ENCODE measurements at regions not wholly inside any gene's neighbourhood (a gene's known extent, or its start where the extent isn't known, plus 50 kb on each side); places are given as distances from the start of the nearest gene placed in this dataset.
A peak's percentile ranks its signal among the peaks of the same experiment; 100 is the strongest.
"Not testable (repeated sequence)": the region's sequence is repeated elsewhere in the genome, so short reads cannot be mapped to it uniquely, and the experiment has no call there.

- no peaks in the 10 kb centered on the region for H3K4me1 ChIP-seq (replicated peaks)
- DNase-seq (ENCODE audit: low read depth in 1 of 2, low spot score in 2 of 2) = no peak
- H3K4me3 ChIP-seq = no peak overlapping the region
- H3K36me3 ChIP-seq = no peaks in the 10 kb centered on the region
- no peaks in the 10 kb centered on the region for H3K27me3 ChIP-seq (replicated peaks)
- H3K9me3 ChIP-seq (replicated peaks) = no peaks in the 10 kb centered on the region
- no peak overlapping the region for H3K27ac ChIP-seq
Measured at GRCh38 chr2:194452504-194452903, 1204.5 kb upstream of the SLC39A10 start.

DNA sequence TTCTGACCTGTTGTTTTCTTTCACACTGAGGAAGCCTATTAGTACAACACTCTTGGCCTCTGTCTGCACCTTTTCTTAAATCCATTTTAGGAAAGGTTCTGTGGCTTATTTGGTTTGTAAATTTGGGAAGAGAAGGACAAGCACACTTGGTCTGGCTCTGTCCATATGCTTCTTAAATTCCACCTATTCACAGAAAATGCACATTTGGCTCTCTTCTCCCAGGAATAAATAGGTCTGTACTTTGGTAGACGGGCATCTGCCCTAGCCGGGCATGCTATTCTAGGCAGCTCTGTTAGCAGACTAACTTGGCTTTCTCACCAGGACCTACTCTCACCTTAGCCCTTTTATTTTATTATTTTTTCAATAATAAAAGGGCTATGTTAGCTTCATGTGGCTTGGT lies 1211.8 kb upstream of the SLC39A10 start:
- DNase-seq (ENCODE audit: low read depth in 1 of 2, low spot score in 2 of 2) = no peak
- no peaks in the 10 kb centered on the region for H3K9me3 ChIP-seq (replicated peaks)
- no peaks in the 10 kb centered on the region for H3K27me3 ChIP-seq (replicated peaks)
- H3K4me1 ChIP-seq (replicated peaks) = no peaks in the 10 kb centered on the region
- H3K4me3 ChIP-seq = no peak overlapping the region
- no peak overlapping the region for H3K27ac ChIP-seq
- no peaks in the 10 kb centered on the region for H3K36me3 ChIP-seq

GRCh38 chr2:194443926-194444325 lies 1213.1 kb upstream of the SLC39A10 start:
- Histone ChIP-seq H3K27me3 (replicated peaks) (no peaks in the 10 kb centered on the region), H3K4me3 (no peak overlapping the region), H3K4me1 (replicated peaks) (no peaks in the 10 kb centered on the region), H3K9me3 (replicated peaks) (no peaks in the 10 kb centered on the region), H3K27ac (no peak overlapping the region), H3K36me3 (no peaks in the 10 kb centered on the region)
- no peak for DNase-seq (ENCODE audit: low read depth in 1 of 2, low spot score in 2 of 2)

- DNase-seq (ENCODE audit: low read depth in 1 of 2, low spot score in 2 of 2) = no peak
Measured at GRCh38 chr2:194424683-194425209, 1232.3 kb upstream of the SLC39A10 start.

DNA sequence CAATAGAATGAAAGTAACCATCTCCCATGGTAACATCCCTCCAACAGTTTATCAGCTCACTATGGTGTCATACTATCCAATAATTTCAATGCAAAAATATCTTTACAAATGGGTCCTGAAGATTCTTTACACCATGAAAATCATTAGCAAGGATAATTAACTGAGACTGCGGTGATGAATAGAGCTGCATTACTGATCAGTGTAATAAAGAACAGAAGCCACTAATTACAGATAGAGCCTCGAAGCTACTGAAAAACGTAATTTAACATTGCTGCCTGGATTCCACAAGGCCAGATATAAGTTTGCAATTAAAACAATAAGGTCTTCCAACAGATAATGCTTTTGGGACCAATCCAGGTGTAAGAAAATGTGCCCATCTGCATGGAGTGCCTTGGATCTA lies 1245.8 kb upstream of the SLC39A10 start:
- 0 out of 2 replicates have a peak, but pooled peaks cover 4% of the 10 kb centered on the region for H3K9me3 ChIP-seq (replicated peaks)
- no peak overlapping the region for H3K4me3 ChIP-seq
- no peaks in the 10 kb centered on the region for H3K27me3 ChIP-seq (replicated peaks)
- H3K36me3 ChIP-seq = no peaks in the 10 kb centered on the region
- no peak for DNase-seq (ENCODE audit: low read depth in 1 of 2, low spot score in 2 of 2)
- no peak overlapping the region for H3K27ac ChIP-seq
- H3K4me1 ChIP-seq (replicated peaks) = no peaks in the 10 kb centered on the region

More at GRCh38 chr2:194424683-194425209, 1232.3 kb upstream of the SLC39A10 start:
- Histone ChIP-seq H3K27me3 (replicated peaks) (no peaks in the 10 kb centered on the region), H3K36me3 (no peaks in the 10 kb centered on the region), H3K9me3 (replicated peaks) (no peaks in the 10 kb centered on the region), H3K27ac (no peak overlapping the region), H3K4me1 (replicated peaks) (no peaks in the 10 kb centered on the region), H3K4me3 (no peak overlapping the region)

GRCh38 chr2:194395818-194396217 lies 1261.2 kb upstream of the SLC39A10 start:
- Histone ChIP-seq H3K9me3 (replicated peaks) (no peaks in the 10 kb centered on the region), H3K27ac (no peak overlapping the region), H3K4me3 (no peak overlapping the region), H3K4me1 (replicated peaks) (no peaks in the 10 kb centered on the region), H3K36me3 (no peaks in the 10 kb centered on the region), H3K27me3 (replicated peaks) (no peaks in the 10 kb centered on the region)
- no peak for DNase-seq (ENCODE audit: low read depth in 1 of 2, low spot score in 2 of 2)

DNA sequence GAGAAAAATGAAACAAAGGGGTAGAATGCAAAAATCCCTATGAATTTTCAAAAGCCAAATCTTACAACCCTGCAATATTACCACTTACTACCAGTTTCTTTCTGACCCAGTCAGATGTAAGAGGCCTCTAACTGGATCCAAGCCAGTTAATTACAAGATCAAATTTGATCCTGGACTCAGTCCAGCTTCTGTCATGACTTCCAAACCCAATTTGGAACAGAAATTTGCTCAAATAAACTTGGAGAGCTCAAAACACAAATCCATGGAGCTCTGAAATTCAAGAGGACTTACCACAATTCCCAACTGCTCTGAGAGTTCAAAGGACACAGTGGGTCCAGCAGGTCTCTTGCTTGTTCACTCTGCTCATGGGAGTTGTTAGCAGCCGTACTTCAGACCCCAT lies 1271.7 kb upstream of the SLC39A10 start:
- no peak overlapping the region for H3K4me3 ChIP-seq
- H3K27me3 ChIP-seq (replicated peaks) = no peaks in the 10 kb centered on the region
- no peak overlapping the region for H3K27ac ChIP-seq
- H3K4me1 ChIP-seq (replicated peaks) = no peaks in the 10 kb centered on the region
- H3K9me3 ChIP-seq (replicated peaks) = peaks cover 4% of the 10 kb centered on the region
- no peak for DNase-seq (ENCODE audit: low read depth in 1 of 2, low spot score in 2 of 2)
- H3K36me3 ChIP-seq = no peaks in the 10 kb centered on the region

GRCh38 chr2:194383401-194383800 lies 1273.6 kb upstream of the SLC39A10 start:
- H3K4me1 ChIP-seq (replicated peaks) = no peaks in the 10 kb centered on the region
- peak in 1 of 2 experiments; percentile 0 for DNase-seq (ENCODE audit: low read depth in 1 of 2, low spot score in 2 of 2)
- no peaks in the 10 kb centered on the region for H3K27me3 ChIP-seq (replicated peaks)
- peaks cover 4% of the 10 kb centered on the region for H3K9me3 ChIP-seq (replicated peaks)
- H3K4me3 ChIP-seq = no peak overlapping the region
- H3K27ac ChIP-seq = no peak overlapping the region
- H3K36me3 ChIP-seq = no peaks in the 10 kb centered on the region

DNA sequence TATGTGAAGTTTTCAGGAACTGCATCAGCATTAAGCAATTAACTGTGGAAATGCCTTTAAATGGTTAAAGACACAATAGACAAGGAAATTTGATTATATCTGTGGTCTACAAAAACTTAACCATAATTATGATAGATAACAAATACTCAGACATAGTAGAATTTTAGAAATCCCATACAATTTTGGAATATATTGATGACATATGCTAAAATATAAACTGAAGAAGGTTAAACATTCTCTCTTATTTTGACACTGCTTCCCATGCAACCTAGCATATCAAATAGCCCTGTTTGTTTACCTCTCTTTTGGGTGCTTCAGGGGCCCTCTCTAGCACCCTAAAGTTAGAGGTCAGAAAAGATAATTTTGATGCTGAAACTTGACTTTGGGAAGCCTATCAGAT lies 1274.8 kb upstream of the SLC39A10 start:
- no peaks in the 10 kb centered on the region for H3K27me3 ChIP-seq (replicated peaks)
- no peaks in the 10 kb centered on the region for H3K4me1 ChIP-seq (replicated peaks)
- no peak overlapping the region for H3K4me3 ChIP-seq
- H3K27ac ChIP-seq = no peak overlapping the region
- no peak for DNase-seq (ENCODE audit: low read depth in 1 of 2, low spot score in 2 of 2)
- peaks cover 4% of the 10 kb centered on the region for H3K9me3 ChIP-seq (replicated peaks)
- no peaks in the 10 kb centered on the region for H3K36me3 ChIP-seq

DNA sequence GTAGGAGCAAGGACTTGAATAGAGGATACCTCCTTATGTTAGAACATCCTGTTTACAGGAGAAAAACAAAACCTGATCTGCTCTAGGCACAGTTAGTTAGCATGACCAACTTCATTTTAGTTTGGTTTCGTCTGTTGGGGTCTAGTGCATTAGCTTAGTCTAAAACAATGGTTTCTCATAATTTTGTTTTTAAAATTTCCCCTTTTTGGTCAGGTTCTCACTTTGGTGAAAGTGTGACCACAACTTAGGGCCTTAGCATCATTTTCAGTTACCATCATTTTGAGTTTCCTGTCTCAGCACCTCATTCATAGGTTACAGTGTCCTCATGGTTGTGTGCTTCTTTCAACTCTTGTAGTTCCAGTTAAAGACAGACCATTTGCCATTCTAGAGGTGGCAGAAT lies 1277.0 kb upstream of the SLC39A10 start:
- Histone ChIP-seq H3K9me3 (replicated peaks) (peaks cover 4% of the 10 kb centered on the region), H3K4me1 (replicated peaks) (no peaks in the 10 kb centered on the region), H3K27me3 (replicated peaks) (no peaks in the 10 kb centered on the region), H3K4me3 (no peak overlapping the region), H3K36me3 (no peaks in the 10 kb centered on the region), H3K27ac (no peak overlapping the region)
- DNase-seq (ENCODE audit: low read depth in 1 of 2, low spot score in 2 of 2) = no peak

GRCh38 chr2:194367390-194367789 lies 1289.6 kb upstream of the SLC39A10 start:
- not testable (repeated sequence) for H3K36me3 ChIP-seq; H3K4me3 ChIP-seq; H3K9me3 ChIP-seq (replicated peaks); DNase-seq (ENCODE audit: low read depth in 1 of 2, low spot score in 2 of 2); H3K27ac ChIP-seq; H3K27me3 ChIP-seq (replicated peaks); H3K4me1 ChIP-seq (replicated peaks)

DNA sequence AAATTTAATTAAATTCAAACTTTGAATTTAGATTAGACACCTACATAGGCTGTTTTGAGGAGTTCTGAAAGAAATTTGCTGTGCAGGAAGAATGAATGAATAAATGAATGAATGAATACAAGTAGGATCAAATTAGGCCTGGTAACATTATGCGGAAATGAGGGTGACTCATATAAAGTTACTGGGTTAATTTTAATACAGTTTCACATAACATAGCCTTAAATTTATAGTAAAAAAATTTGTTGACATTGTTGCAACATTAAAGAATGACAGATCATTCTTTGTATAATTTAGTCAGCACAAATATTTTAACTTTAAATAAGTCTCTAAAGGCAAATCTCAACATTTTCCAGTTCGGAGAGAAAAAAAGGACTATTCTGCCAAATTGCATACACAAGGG lies 1293.1 kb upstream of the SLC39A10 start:
- Histone ChIP-seq H3K36me3 (no peaks in the 10 kb centered on the region), H3K4me1 (replicated peaks) (no peaks in the 10 kb centered on the region), H3K4me3 (no peak overlapping the region), H3K27me3 (replicated peaks) (no peaks in the 10 kb centered on the region), H3K27ac (no peak overlapping the region), H3K9me3 (replicated peaks) (no peaks in the 10 kb centered on the region)
- DNase-seq (ENCODE audit: low read depth in 1 of 2, low spot score in 2 of 2) = no peak

DNA sequence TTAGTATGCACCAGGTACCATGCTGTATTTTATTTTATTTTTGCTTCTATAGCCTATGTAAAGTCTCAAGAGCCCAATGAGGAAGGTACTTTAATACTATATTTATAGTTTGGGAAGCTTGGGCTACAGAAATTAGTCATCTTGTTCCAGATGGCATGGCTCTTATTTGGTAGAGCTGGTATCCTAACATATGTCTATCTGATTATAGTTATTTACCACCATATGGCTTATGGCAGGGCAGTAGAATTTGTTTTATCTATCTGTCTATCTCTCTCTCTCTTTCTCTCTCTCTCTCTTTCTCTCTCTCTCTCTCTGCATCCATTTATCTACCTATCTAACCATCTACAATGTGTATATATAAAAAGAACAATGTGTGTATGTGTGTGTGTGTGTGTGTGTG lies 1293.7 kb upstream of the SLC39A10 start:
- H3K36me3 ChIP-seq = no peaks in the 10 kb centered on the region
- H3K4me3 ChIP-seq = no peak overlapping the region
- H3K27ac ChIP-seq = no peak overlapping the region

GRCh38 chr2:194352505-194352904 lies 1304.5 kb upstream of the SLC39A10 start:
- Histone ChIP-seq H3K4me3 (no peak overlapping the region), H3K36me3 (no peaks in the 10 kb centered on the region), H3K9me3 (replicated peaks) (no peaks in the 10 kb centered on the region), H3K4me1 (replicated peaks) (no peaks in the 10 kb centered on the region), H3K27ac (no peak overlapping the region), H3K27me3 (replicated peaks) (no peaks in the 10 kb centered on the region)
- no peak for DNase-seq (ENCODE audit: low read depth in 1 of 2, low spot score in 2 of 2)

More for the DNA sequence above, 1293.7 kb upstream of the SLC39A10 start:
- Histone ChIP-seq H3K27me3 (replicated peaks) (no peaks in the 10 kb centered on the region), H3K4me1 (replicated peaks) (no peaks in the 10 kb centered on the region), H3K9me3 (replicated peaks) (no peaks in the 10 kb centered on the region)
- no peak for DNase-seq (ENCODE audit: low read depth in 1 of 2, low spot score in 2 of 2)

- H3K4me3 ChIP-seq = no peak overlapping the region
- H3K9me3 ChIP-seq (replicated peaks) = no peaks in the 10 kb centered on the region
- H3K36me3 ChIP-seq = no peaks in the 10 kb centered on the region
- DNase-seq (ENCODE audit: low read depth in 1 of 2, low spot score in 2 of 2) = no peak
- H3K4me1 ChIP-seq (replicated peaks) = no peaks in the 10 kb centered on the region
- no peak overlapping the region for H3K27ac ChIP-seq
- H3K27me3 ChIP-seq (replicated peaks) = no peaks in the 10 kb centered on the region
Measured at GRCh38 chr2:194346193-194346592, 1310.8 kb upstream of the SLC39A10 start.

Data from SJSA1 (cell line).